ENCODE measurements at regions not wholly inside any gene's neighbourhood (a gene's known extent, or its start where the extent isn't known, plus 50 kb on each side); places are given as distances from the start of the nearest gene placed in this dataset.

GRCh38 chr9:135016037-135016640 lies 71.3 kb upstream of the OLFM1 start:
- intact Hi-C loops (cut with micrococcal nuclease; ENCODE audit: unreplicated experiment): no loop called here
- Histone ChIP-seq H3K9me3 (no peaks in the 10 kb centered on the region), H3K4me3 (ENCODE audit: low read depth, low read length) (no peak overlapping the region), H3K27me3 (replicated peaks; ENCODE audit: control insufficient read depth, insufficient read depth, low read length) (no peaks in the 10 kb centered on the region), H3K36me3 (ENCODE audit: control insufficient read depth, insufficient read depth, low read length) (no peaks in the 10 kb centered on the region), H3K4me1 (no peaks in the 10 kb centered on the region)
- Mint-ChIP-seq H3K27ac (ENCODE audit: unreplicated experiment) (no peak overlapping the region), H3K27me3 (ENCODE audit: insufficient read depth, unreplicated experiment) (peaks cover 25% of the 10 kb centered on the region), H3K4me1 (ENCODE audit: low read depth, unreplicated experiment) (no peaks in the 10 kb centered on the region), H3K36me3 (ENCODE audit: insufficient read depth, unreplicated experiment) (no peaks in the 10 kb centered on the region), H3K4me3 (ENCODE audit: unreplicated experiment) (no peak overlapping the region), H3K9me3 (ENCODE audit: unreplicated experiment) (no peaks in the 10 kb centered on the region)
- POLR2A ChIA-PET: no interaction called here
- CTCF ChIA-PET: no interaction called here
- no peak for DNase-seq
- TF ChIP-seq CTCF (IDR thresholded peaks at IDR 0.05; ENCODE audit: insufficient read depth in 1 of 2, low read depth in 1 of 2, low read length in 1 of 2, severe bottlenecking in 1 of 2, unreplicated experiment in 1 of 2): no peak
- no TSS peak for BruUV-seq (replicated peaks)

GRCh38 chr9:135016876-135017275 lies 70.6 kb upstream of the OLFM1 start:
- Mint-ChIP-seq H3K27me3 (ENCODE audit: insufficient read depth, unreplicated experiment) (peaks cover 25% of the 10 kb centered on the region), H3K36me3 (ENCODE audit: insufficient read depth, unreplicated experiment) (no peaks in the 10 kb centered on the region), H3K4me1 (ENCODE audit: low read depth, unreplicated experiment) (no peaks in the 10 kb centered on the region), H3K4me3 (ENCODE audit: unreplicated experiment) (no peak overlapping the region), H3K27ac (ENCODE audit: unreplicated experiment) (no peak overlapping the region), H3K9me3 (ENCODE audit: unreplicated experiment) (no peaks in the 10 kb centered on the region)
- ChIA-PET CTCF (interaction anchor here (0.6 kb wide), 1 partner anchor 725 kb away, joined by 3 read pairs; no protein-coding TSS in a partner anchor), POLR2A (no interaction called here)
- no peaks in the 10 kb centered on the region for H3K9me3 ChIP-seq
- no peaks in the 10 kb centered on the region for H3K4me1 ChIP-seq
- H3K27me3 ChIP-seq (replicated peaks; ENCODE audit: control insufficient read depth, insufficient read depth, low read length): no peaks in the 10 kb centered on the region
- H3K36me3 ChIP-seq (ENCODE audit: control insufficient read depth, insufficient read depth, low read length): no peaks in the 10 kb centered on the region
- no TSS peak for BruUV-seq (replicated peaks)
- no peak for TF ChIP-seq CTCF (IDR thresholded peaks at IDR 0.05; ENCODE audit: insufficient read depth in 1 of 2, low read depth in 1 of 2, low read length in 1 of 2, severe bottlenecking in 1 of 2, unreplicated experiment in 1 of 2)
- no peak for DNase-seq
- intact Hi-C loops (cut with micrococcal nuclease; ENCODE audit: unreplicated experiment): no loop called here
- no peak overlapping the region for H3K4me3 ChIP-seq (ENCODE audit: low read depth, low read length)

- H3K27ac Mint-ChIP-seq (ENCODE audit: unreplicated experiment): no peak overlapping the region
- peaks cover 25% of the 10 kb centered on the region for H3K27me3 Mint-ChIP-seq (ENCODE audit: insufficient read depth, unreplicated experiment)
- no peak overlapping the region for H3K4me3 ChIP-seq (ENCODE audit: low read depth, low read length)
- no peak for TF ChIP-seq CTCF (IDR thresholded peaks at IDR 0.05; ENCODE audit: insufficient read depth in 1 of 2, low read depth in 1 of 2, low read length in 1 of 2, severe bottlenecking in 1 of 2, unreplicated experiment in 1 of 2)
- H3K4me1 Mint-ChIP-seq (ENCODE audit: low read depth, unreplicated experiment): no peaks in the 10 kb centered on the region
- no peaks in the 10 kb centered on the region for H3K9me3 Mint-ChIP-seq (ENCODE audit: unreplicated experiment)
- no peaks in the 10 kb centered on the region for H3K9me3 ChIP-seq
- no peak overlapping the region for H3K4me3 Mint-ChIP-seq (ENCODE audit: unreplicated experiment)
- H3K4me1 ChIP-seq: no peaks in the 10 kb centered on the region
- no peaks in the 10 kb centered on the region for H3K36me3 Mint-ChIP-seq (ENCODE audit: insufficient read depth, unreplicated experiment)
- H3K36me3 ChIP-seq (ENCODE audit: control insufficient read depth, insufficient read depth, low read length): no peaks in the 10 kb centered on the region
- ChIA-PET CTCF (no interaction called here), POLR2A (no interaction called here)
- intact Hi-C loops (cut with micrococcal nuclease; ENCODE audit: unreplicated experiment): no loop called here
- no peaks in the 10 kb centered on the region for H3K27me3 ChIP-seq (replicated peaks; ENCODE audit: control insufficient read depth, insufficient read depth, low read length)
- no peak for DNase-seq
- BruUV-seq (replicated peaks): no TSS peak
Observed at GRCh38 chr9:135017899-135018298, 69.6 kb upstream of the OLFM1 start.
